GM12875 (cell line): ENCODE measurements at regions not wholly inside any gene's neighbourhood (a gene's known extent, or its start where the extent isn't known, plus 50 kb on each side); places are given as distances from the start of the nearest gene placed in this dataset.

Experiments
- H3K4me3 ChIP-seq: one replicate; pipeline ENCODE4 v1.5.1; 2011; ENCODE audit warnings: low read depth, low read length, control low read depth
- CTCF ChIP-seq: IDR thresholded peaks from 2 replicates; pipeline ENCODE4 v1.5.1; 2011; ENCODE audit warnings: low read depth, mild to moderate bottlenecking, control low read depth, inconsistent platforms, low read length, moderate library complexity, borderline replicate concordance; ENCODE audit not compliant: insufficient read depth

- TF ChIP-seq CTCF = no peak
Observed at GRCh38 chr4:157550028-157550427, 329.5 kb downstream of the GRIA2 start.

GRCh38 chr4:157527954-157528353 lies 307.4 kb downstream of the GRIA2 start:
- no peak for TF ChIP-seq CTCF
- H3K4me3 ChIP-seq = no peak overlapping the region

More at GRCh38 chr4:157550028-157550427, 329.5 kb downstream of the GRIA2 start:
- no peak overlapping the region for H3K4me3 ChIP-seq

GRCh38 chr4:157521906-157522305 lies 301.4 kb downstream of the GRIA2 start:
- no peak for TF ChIP-seq CTCF

GRCh38 chr4:157514711-157515110 lies 294.2 kb downstream of the GRIA2 start:
- no peak overlapping the region for H3K4me3 ChIP-seq
- TF ChIP-seq CTCF = peak; percentile 20; the same call in 1 of the 2 replicates

More at GRCh38 chr4:157521906-157522305, 301.4 kb downstream of the GRIA2 start:
- no peak overlapping the region for H3K4me3 ChIP-seq

GRCh38 chr4:157509341-157509740 lies 288.8 kb downstream of the GRIA2 start:
- H3K4me3 ChIP-seq = no peak overlapping the region
- no peak for TF ChIP-seq CTCF

GRCh38 chr4:157502656-157503055 lies 282.1 kb downstream of the GRIA2 start:
- TF ChIP-seq CTCF = no peak
- H3K4me3 ChIP-seq = no peak overlapping the region

GRCh38 chr4:157459785-157460184 lies 239.3 kb downstream of the GRIA2 start:
- no peak overlapping the region for H3K4me3 ChIP-seq
- no peak for TF ChIP-seq CTCF
